Type B pancreatic cell (in vitro differentiated cells): ENCODE measurements at regions not wholly inside any gene's neighbourhood (a gene's known extent, or its start where the extent isn't known, plus 50 kb on each side); places are given as distances from the start of the nearest gene placed in this dataset.

Source experiments
- DNase-seq: peaks from one replicate; pipeline ENCODE4 v3.0.0; 2021; ENCODE audit warnings: mixed read lengths; ENCODE audit not compliant: unreplicated experiment; ENCODE audit errors: extremely low spot score
- H3K27ac Mint-ChIP-seq: 2 replicates; pipeline ENCODE4 v1.8.0; 2021; ENCODE audit warnings: mild to moderate bottlenecking, mixed read lengths
- H3K27me3 Mint-ChIP-seq: 2 replicates; pipeline ENCODE4 v1.8.0; 2021; ENCODE audit warnings: mixed read lengths
- H3K36me3 Mint-ChIP-seq: 2 replicates; pipeline ENCODE4 v1.8.0; 2021; ENCODE audit warnings: mixed read lengths
- H3K4me1 Mint-ChIP-seq: one replicate; pipeline ENCODE4 v1.8.0; 2021; ENCODE audit warnings: mixed read lengths; ENCODE audit not compliant: unreplicated experiment
- H3K4me3 Mint-ChIP-seq: 2 replicates; pipeline ENCODE4 v1.8.0; 2021; ENCODE audit warnings: mild to moderate bottlenecking, mixed read lengths
- H3K9me3 Mint-ChIP-seq: 2 replicates; pipeline ENCODE4 v1.8.0; 2021; ENCODE audit warnings: mixed read lengths
- CTCF ChIP-seq: fragments of 200-600 bp; sonication (generic); conservative IDR thresholded peaks from 2 replicates; pipeline ENCODE4 v1.5.0; 2021; ENCODE audit warnings: antibody characterized with exemption, mild to moderate bottlenecking

- Mint-ChIP-seq H3K27ac (no peak overlapping the region), H3K4me1 (peaks cover 11% of the 10 kb centered on the region), H3K4me3 (no peak overlapping the region), H3K9me3 (no peaks in the 10 kb centered on the region), H3K27me3 (no peaks in the 10 kb centered on the region), H3K36me3 (no peaks in the 10 kb centered on the region)
- no peak for TF ChIP-seq CTCF
- DNase-seq = no peak
Measured at GRCh38 chr4:81622028-81622427, 150.3 kb upstream of the RASGEF1B start.

GRCh38 chr4:81621490-81621889, 149.8 kb upstream of the RASGEF1B start:
- peaks cover 11% of the 10 kb centered on the region for H3K4me1 Mint-ChIP-seq
- H3K36me3 Mint-ChIP-seq = no peaks in the 10 kb centered on the region
- no peaks in the 10 kb centered on the region for H3K27me3 Mint-ChIP-seq
- no peak for DNase-seq
- TF ChIP-seq CTCF = no peak
- no peaks in the 10 kb centered on the region for H3K9me3 Mint-ChIP-seq
- no peak overlapping the region for H3K27ac Mint-ChIP-seq
- H3K4me3 Mint-ChIP-seq = no peak overlapping the region

- no peak overlapping the region for H3K4me3 Mint-ChIP-seq
- no peaks in the 10 kb centered on the region for H3K27me3 Mint-ChIP-seq
- no peak for DNase-seq
- no peaks in the 10 kb centered on the region for H3K9me3 Mint-ChIP-seq
- no peaks in the 10 kb centered on the region for H3K36me3 Mint-ChIP-seq
- peaks cover 2% of the 10 kb centered on the region for H3K4me1 Mint-ChIP-seq
- H3K27ac Mint-ChIP-seq = no peak overlapping the region
- no peak for TF ChIP-seq CTCF
Measured at GRCh38 chr4:81620442-81620841, 148.7 kb upstream of the RASGEF1B start.

GRCh38 chr4:81617545-81617944, 145.8 kb upstream of the RASGEF1B start:
- H3K9me3 Mint-ChIP-seq = no peaks in the 10 kb centered on the region
- H3K36me3 Mint-ChIP-seq = no peaks in the 10 kb centered on the region
- no peak for DNase-seq
- no peak overlapping the region for H3K27ac Mint-ChIP-seq
- H3K27me3 Mint-ChIP-seq = no peaks in the 10 kb centered on the region
- no peaks in the 10 kb centered on the region for H3K4me1 Mint-ChIP-seq
- no peak for TF ChIP-seq CTCF
- H3K4me3 Mint-ChIP-seq = no peak overlapping the region

- H3K27me3 Mint-ChIP-seq = no peaks in the 10 kb centered on the region
- peaks cover 4% of the 10 kb centered on the region for H3K9me3 Mint-ChIP-seq
- no peaks in the 10 kb centered on the region for H3K36me3 Mint-ChIP-seq
- no peak overlapping the region for H3K27ac Mint-ChIP-seq
- TF ChIP-seq CTCF = no peak
- no peak for DNase-seq
- no peak overlapping the region for H3K4me3 Mint-ChIP-seq
- peaks cover 5% of the 10 kb centered on the region for H3K4me1 Mint-ChIP-seq
Measured at GRCh38 chr4:81611221-81611620, 139.5 kb upstream of the RASGEF1B start.

- Mint-ChIP-seq H3K27me3 (no peaks in the 10 kb centered on the region), H3K36me3 (no peaks in the 10 kb centered on the region), H3K4me1 (peaks cover 11% of the 10 kb centered on the region), H3K9me3 (peaks cover 4% of the 10 kb centered on the region), H3K27ac (no peak overlapping the region), H3K4me3 (no peak overlapping the region)
- no peak for DNase-seq
- TF ChIP-seq CTCF = no peak
Measured at GRCh38 chr4:81609844-81610243, 138.1 kb upstream of the RASGEF1B start.
